ENCODE measurements at regions not wholly inside any gene's neighbourhood (a gene's known extent, or its start where the extent isn't known, plus 50 kb on each side); places are given as distances from the start of the nearest gene placed in this dataset.
A peak's percentile ranks its signal among the peaks of the same experiment; 100 is the strongest.

GRCh38 chr2:75822336-75822735 is 111.6 kb upstream of the GCFC2 start:
- no peak for DNase-seq (ENCODE audit: low read depth)

GRCh38 chr2:75820693-75821092 is 110.0 kb upstream of the GCFC2 start:
- DNase-seq (ENCODE audit: low read depth): no peak

- no peak for DNase-seq (ENCODE audit: low read depth)
Measured at GRCh38 chr2:75810611-75811330, 100.1 kb upstream of the GCFC2 start.

GRCh38 chr2:75808793-75809535 is 98.2 kb upstream of the GCFC2 start:
- no peak for DNase-seq (ENCODE audit: low read depth)

GRCh38 chr2:75807992-75808391 is 97.3 kb upstream of the GCFC2 start:
- DNase-seq (ENCODE audit: low read depth): no peak

- DNase-seq (ENCODE audit: low read depth): no peak
Measured at GRCh38 chr2:75801234-75801982, 90.7 kb upstream of the GCFC2 start.

- DNase-seq (ENCODE audit: low read depth): no peak
Measured at GRCh38 chr2:75800456-75800855, 89.7 kb upstream of the GCFC2 start.

GRCh38 chr2:75799859-75800258 is 89.1 kb upstream of the GCFC2 start:
- no peak for DNase-seq (ENCODE audit: low read depth)

GRCh38 chr2:75798569-75798968 is 87.9 kb upstream of the GCFC2 start:
- DNase-seq (ENCODE audit: low read depth): no peak

- DNase-seq (ENCODE audit: low read depth): no peak
Measured at GRCh38 chr2:75792996-75793395, 82.3 kb upstream of the GCFC2 start.

- peak; percentile 2 for DNase-seq (ENCODE audit: low read depth)
Measured at GRCh38 chr2:75792146-75792545, 81.4 kb upstream of the GCFC2 start.

GRCh38 chr2:75790814-75791467 is 80.2 kb upstream of the GCFC2 start:
- DNase-seq (ENCODE audit: low read depth): no peak

- DNase-seq (ENCODE audit: low read depth): no peak
Measured at GRCh38 chr2:75790121-75790813, 79.6 kb upstream of the GCFC2 start.

- DNase-seq (ENCODE audit: low read depth): no peak
Measured at GRCh38 chr2:75788902-75789301, 78.2 kb upstream of the GCFC2 start.

GRCh38 chr2:75788154-75788553 is 77.4 kb upstream of the GCFC2 start:
- DNase-seq (ENCODE audit: low read depth): no peak

- DNase-seq (ENCODE audit: low read depth): peak; percentile 43
Measured at GRCh38 chr2:75787532-75788132, 76.9 kb upstream of the GCFC2 start.

GRCh38 chr2:75775311-75775823 is 64.7 kb upstream of the GCFC2 start:
- no peak for DNase-seq (ENCODE audit: low read depth)

GRCh38 chr2:75772908-75773630 is 62.4 kb upstream of the GCFC2 start:
- DNase-seq (ENCODE audit: low read depth): no peak

- no peak for DNase-seq (ENCODE audit: low read depth)
Measured at GRCh38 chr2:75765798-75766197, 55.1 kb upstream of the GCFC2 start.

GRCh38 chr2:75764611-75765010 is 53.9 kb upstream of the GCFC2 start:
- no peak for DNase-seq (ENCODE audit: low read depth)
